Liver (tissue), 3 donors: ENCODE measurements at regions not wholly inside any gene's neighbourhood (a gene's known extent, or its start where the extent isn't known, plus 50 kb on each side); places are given as distances from the start of the nearest gene placed in this dataset.

Experiments used
- EGR1 ChIP-seq, 2 donors: IDR thresholded peaks; 2 replicates each; pipeline ENCODE4 v1.6.1; 2016 to 2018; ENCODE audit warnings: antibody characterized with exemption in 2 of 2, low read depth in 2 of 2
- FOXA1 ChIP-seq: IDR thresholded peaks from 2 replicates; pipeline ENCODE4 v1.6.1; 2016; ENCODE audit warnings: antibody characterized with exemption
- GABPA ChIP-seq, 2 donors: IDR thresholded peaks in 1 of 2; conservative IDR thresholded peaks in 1 of 2; 2 replicates each; pipeline ENCODE4 v1.6.1; 2016; ENCODE audit warnings: antibody characterized with exemption in 2 of 2, mild to moderate bottlenecking in 1 of 2, moderate library complexity in 1 of 2
- HNF4A ChIP-seq, 2 donors: conservative IDR thresholded peaks; 2 replicates each; pipeline ENCODE4 v1.6.1; 2016; ENCODE audit warnings: antibody characterized with exemption in 2 of 2, mild to moderate bottlenecking in 2 of 2
- JUND ChIP-seq, 2 donors: IDR thresholded peaks; 2 replicates each; pipeline ENCODE4 v1.6.1; 2016; ENCODE audit warnings: antibody characterized with exemption in 2 of 2
- RAD21 ChIP-seq, 2 donors: IDR thresholded peaks; 2 replicates each; pipeline ENCODE4 v1.6.1; 2016; ENCODE audit warnings: antibody characterized with exemption in 2 of 2, mild to moderate bottlenecking in 2 of 2
- RXRA ChIP-seq, 2 donors: IDR thresholded peaks; 2 replicates each; pipeline ENCODE4 v1.6.1; 2017 to 2018; ENCODE audit warnings: antibody characterized with exemption in 2 of 2, mild to moderate bottlenecking in 1 of 2
- SP1 ChIP-seq: IDR thresholded peaks from 2 replicates; pipeline ENCODE4 v1.6.1; 2018; ENCODE audit warnings: antibody characterized with exemption, mild to moderate bottlenecking
- TAF1 ChIP-seq: conservative IDR thresholded peaks from 2 replicates; pipeline ENCODE4 v1.6.1; 2016; ENCODE audit warnings: antibody characterized with exemption, mild to moderate bottlenecking
- YY1 ChIP-seq: IDR thresholded peaks from 2 replicates; pipeline ENCODE4 v1.6.1; 2016; ENCODE audit warnings: antibody characterized with exemption, mild to moderate bottlenecking
- TF ChIP-seq, protein P1 (sequence below): fragments of 150-350 bp; IDR thresholded peaks from 2 replicates; pipeline ENCODE4 v1.5.1; 2017; ENCODE audit warnings: improper control_type of control experiment, low read depth, low read length; ENCODE audit not compliant: missing input control
- TF ChIP-seq, protein P2 (sequence below): IDR thresholded peaks from 2 replicates; pipeline ENCODE4 v1.6.1; 2016; ENCODE audit warnings: antibody characterized with exemption, mild to moderate bottlenecking
- TF ChIP-seq, protein P3 (sequence below): IDR thresholded peaks from 2 replicates; pipeline ENCODE4 v1.6.1; 2016; ENCODE audit warnings: antibody characterized with exemption
- TF ChIP-seq, protein P4 (sequence below): IDR thresholded peaks from 2 replicates; pipeline ENCODE4 v1.6.1; 2016; ENCODE audit warnings: antibody characterized with exemption
- donor health status: healthy.
- donor health status: healthy.

DNA sequence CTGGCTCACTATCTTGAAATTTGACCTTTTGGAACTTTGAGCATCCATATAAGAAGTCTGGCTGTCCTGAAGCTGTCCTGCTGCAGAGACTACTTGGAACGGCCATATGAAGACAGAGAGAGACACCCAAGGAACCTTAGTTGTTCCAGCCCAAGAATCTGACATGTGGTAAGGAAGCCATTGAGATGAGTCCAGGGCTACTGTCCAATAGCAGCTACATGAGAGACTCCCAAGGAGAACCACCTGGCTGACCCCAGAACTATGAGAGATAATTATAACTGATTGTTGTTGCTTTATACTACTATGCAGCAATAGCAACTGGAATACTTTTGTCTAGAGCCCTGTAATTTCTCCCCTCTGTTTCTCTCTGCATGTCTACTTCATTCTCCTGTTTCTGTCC lies 234.3 kb upstream of the TANK start:
- TF ChIP-seq RAD21 (IDR thresholded peaks at IDR 0.05) (no peak), JUND (IDR thresholded peaks at IDR 0.05) (no peak), HNF4A (conservative IDR thresholded peaks at IDR 0.05) (no peak), SP1 (no peak), TAF1 (no peak), RXRA (IDR thresholded peaks at IDR 0.05) (no peak), EGR1 (IDR thresholded peaks at IDR 0.05; ENCODE audit: low read depth in 2 of 2) (no peak), GABPA (IDR thresholded peaks at IDR 0.05 in 1 of 2, conservative IDR thresholded peaks at IDR 0.05 in 1 of 2) (no peak), YY1 (no peak), FOXA1 (no peak)
- TF ChIP-seq, protein P1, sequence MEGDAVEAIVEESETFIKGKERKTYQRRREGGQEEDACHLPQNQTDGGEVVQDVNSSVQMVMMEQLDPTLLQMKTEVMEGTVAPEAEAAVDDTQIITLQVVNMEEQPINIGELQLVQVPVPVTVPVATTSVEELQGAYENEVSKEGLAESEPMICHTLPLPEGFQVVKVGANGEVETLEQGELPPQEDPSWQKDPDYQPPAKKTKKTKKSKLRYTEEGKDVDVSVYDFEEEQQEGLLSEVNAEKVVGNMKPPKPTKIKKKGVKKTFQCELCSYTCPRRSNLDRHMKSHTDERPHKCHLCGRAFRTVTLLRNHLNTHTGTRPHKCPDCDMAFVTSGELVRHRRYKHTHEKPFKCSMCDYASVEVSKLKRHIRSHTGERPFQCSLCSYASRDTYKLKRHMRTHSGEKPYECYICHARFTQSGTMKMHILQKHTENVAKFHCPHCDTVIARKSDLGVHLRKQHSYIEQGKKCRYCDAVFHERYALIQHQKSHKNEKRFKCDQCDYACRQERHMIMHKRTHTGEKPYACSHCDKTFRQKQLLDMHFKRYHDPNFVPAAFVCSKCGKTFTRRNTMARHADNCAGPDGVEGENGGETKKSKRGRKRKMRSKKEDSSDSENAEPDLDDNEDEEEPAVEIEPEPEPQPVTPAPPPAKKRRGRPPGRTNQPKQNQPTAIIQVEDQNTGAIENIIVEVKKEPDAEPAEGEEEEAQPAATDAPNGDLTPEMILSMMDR = no peak
- TF ChIP-seq, protein P2, sequence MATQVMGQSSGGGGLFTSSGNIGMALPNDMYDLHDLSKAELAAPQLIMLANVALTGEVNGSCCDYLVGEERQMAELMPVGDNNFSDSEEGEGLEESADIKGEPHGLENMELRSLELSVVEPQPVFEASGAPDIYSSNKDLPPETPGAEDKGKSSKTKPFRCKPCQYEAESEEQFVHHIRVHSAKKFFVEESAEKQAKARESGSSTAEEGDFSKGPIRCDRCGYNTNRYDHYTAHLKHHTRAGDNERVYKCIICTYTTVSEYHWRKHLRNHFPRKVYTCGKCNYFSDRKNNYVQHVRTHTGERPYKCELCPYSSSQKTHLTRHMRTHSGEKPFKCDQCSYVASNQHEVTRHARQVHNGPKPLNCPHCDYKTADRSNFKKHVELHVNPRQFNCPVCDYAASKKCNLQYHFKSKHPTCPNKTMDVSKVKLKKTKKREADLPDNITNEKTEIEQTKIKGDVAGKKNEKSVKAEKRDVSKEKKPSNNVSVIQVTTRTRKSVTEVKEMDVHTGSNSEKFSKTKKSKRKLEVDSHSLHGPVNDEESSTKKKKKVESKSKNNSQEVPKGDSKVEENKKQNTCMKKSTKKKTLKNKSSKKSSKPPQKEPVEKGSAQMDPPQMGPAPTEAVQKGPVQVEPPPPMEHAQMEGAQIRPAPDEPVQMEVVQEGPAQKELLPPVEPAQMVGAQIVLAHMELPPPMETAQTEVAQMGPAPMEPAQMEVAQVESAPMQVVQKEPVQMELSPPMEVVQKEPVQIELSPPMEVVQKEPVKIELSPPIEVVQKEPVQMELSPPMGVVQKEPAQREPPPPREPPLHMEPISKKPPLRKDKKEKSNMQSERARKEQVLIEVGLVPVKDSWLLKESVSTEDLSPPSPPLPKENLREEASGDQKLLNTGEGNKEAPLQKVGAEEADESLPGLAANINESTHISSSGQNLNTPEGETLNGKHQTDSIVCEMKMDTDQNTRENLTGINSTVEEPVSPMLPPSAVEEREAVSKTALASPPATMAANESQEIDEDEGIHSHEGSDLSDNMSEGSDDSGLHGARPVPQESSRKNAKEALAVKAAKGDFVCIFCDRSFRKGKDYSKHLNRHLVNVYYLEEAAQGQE = no peak
- TF ChIP-seq, protein P3, sequence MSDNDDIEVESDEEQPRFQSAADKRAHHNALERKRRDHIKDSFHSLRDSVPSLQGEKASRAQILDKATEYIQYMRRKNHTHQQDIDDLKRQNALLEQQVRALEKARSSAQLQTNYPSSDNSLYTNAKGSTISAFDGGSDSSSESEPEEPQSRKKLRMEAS = no peak
- TF ChIP-seq, protein P4, sequence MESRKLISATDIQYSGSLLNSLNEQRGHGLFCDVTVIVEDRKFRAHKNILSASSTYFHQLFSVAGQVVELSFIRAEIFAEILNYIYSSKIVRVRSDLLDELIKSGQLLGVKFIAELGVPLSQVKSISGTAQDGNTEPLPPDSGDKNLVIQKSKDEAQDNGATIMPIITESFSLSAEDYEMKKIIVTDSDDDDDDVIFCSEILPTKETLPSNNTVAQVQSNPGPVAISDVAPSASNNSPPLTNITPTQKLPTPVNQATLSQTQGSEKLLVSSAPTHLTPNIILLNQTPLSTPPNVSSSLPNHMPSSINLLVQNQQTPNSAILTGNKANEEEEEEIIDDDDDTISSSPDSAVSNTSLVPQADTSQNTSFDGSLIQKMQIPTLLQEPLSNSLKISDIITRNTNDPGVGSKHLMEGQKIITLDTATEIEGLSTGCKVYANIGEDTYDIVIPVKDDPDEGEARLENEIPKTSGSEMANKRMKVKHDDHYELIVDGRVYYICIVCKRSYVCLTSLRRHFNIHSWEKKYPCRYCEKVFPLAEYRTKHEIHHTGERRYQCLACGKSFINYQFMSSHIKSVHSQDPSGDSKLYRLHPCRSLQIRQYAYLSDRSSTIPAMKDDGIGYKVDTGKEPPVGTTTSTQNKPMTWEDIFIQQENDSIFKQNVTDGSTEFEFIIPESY = no peak
